ENCODE measurements at regions not wholly inside any gene's neighbourhood (a gene's known extent, or its start where the extent isn't known, plus 50 kb on each side); places are given as distances from the start of the nearest gene placed in this dataset.

GRCh38 chr4:11609751-11610150 lies 181.1 kb upstream of the HS3ST1 start:
- DNase-seq: no peak

- no peak for DNase-seq
Observed at GRCh38 chr4:11608992-11609391, 180.3 kb upstream of the HS3ST1 start.

DNA sequence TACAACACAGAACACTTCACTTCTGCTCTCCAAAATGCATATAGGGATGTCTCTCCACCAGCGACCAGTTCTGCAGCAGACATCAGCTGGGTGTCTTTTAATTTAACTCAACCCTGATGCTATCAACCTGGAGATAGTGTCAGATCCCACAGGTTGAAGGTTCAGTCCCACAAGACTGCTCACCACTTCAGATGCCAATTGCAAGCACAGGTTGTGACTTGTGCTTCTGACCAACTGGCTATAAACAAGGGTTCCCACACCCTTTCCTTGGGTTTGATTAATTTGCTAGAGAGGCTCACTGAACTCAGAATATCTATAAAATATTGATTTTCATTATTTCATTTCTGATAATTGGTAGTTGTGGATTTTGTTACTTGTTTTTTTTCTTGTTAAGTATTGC lies 177.4 kb upstream of the HS3ST1 start:
- DNase-seq: no peak

GRCh38 chr4:11605597-11605996 lies 176.9 kb upstream of the HS3ST1 start:
- DNase-seq: no peak

GRCh38 chr4:11604821-11605220 lies 176.1 kb upstream of the HS3ST1 start:
- no peak for DNase-seq

DNA sequence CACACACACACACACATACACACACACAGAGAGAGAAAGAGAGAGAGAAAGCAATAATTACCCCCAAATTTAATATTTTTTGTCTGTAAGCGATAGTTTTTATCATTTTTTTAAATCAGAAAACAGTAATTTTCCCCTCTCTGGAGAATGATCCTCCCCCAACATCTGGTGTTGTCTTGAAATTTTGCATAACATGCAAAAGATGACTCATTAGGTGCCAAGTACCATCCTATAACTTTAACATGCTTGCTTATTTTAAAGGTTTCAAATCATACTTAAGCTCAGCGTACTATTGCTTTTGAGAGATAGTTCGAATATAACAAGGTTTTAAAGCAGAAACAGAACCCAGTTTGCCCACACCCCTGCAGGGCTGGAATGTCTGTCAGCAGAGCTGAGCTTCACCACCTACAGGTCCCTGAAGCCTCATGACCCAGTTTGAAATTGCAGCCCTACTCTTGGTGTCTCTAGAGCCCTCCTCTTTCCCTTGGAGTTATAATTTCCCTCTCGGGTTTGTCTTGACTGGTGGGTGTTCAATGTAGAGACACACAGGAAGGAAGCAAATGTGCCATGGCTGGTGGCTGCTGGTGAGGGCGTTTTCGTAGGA lies 175.0 kb upstream of the HS3ST1 start:
- no peak for DNase-seq

DNA sequence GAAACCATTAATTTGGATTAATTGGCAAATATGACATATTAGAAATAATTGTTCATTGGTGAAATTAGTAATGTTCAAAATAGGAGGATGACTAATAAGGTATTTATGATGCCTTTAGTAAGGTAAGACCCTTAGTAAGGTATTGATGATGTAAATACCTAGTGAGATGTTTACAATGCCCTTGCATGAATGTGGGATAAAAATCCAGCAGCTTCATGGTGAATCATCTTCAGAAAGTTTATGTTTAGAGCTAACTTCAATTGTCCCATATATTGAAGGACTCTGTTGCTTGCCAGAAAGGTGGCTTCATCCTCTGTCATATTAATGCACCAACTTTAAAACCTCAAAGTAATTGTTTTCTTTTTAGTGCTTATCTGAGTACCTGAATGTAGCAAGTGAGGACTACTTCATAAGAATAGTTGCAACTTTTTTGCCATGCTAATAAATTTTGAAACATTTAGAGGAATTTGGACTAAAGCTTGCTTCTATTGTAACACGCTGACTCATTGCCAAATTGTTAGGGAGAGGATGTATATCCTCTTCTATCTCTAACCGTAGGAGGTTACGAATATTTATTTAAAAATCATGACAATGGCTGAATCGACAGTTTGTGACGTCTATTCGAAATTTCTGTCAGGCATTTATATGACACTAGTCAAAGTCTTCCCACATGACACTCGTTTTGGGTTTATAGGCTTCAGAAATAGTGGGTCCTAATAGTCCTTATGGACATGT lies 174.1 kb upstream of the HS3ST1 start:
- DNase-seq: no peak

DNA sequence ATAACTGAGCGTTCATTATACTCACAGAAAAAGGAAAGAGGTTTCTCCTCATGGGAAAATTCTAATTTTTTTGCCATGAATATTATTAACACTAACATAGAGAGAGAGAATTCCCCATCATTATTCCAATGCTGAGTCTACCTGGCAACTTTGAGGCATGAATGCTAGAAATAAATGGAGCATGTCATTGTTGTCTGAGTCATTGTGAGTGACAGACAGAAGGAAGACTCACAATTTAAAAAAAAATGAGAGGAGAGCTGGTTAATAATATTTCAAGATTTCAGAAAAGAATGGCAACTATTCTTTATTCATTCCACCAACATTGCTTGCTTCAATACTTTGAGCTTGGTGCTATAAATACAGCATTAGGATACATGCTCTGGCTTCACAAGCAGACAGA lies 170.4 kb upstream of the HS3ST1 start:
- no peak for DNase-seq

GRCh38 chr4:11598591-11598990 lies 169.9 kb upstream of the HS3ST1 start:
- no peak for DNase-seq

GRCh38 chr4:11597506-11597905 lies 168.8 kb upstream of the HS3ST1 start:
- no peak for DNase-seq

GRCh38 chr4:11596989-11597388 lies 168.3 kb upstream of the HS3ST1 start:
- DNase-seq: no peak

GRCh38 chr4:11593576-11594116 lies 165.0 kb upstream of the HS3ST1 start:
- no peak for DNase-seq

DNA sequence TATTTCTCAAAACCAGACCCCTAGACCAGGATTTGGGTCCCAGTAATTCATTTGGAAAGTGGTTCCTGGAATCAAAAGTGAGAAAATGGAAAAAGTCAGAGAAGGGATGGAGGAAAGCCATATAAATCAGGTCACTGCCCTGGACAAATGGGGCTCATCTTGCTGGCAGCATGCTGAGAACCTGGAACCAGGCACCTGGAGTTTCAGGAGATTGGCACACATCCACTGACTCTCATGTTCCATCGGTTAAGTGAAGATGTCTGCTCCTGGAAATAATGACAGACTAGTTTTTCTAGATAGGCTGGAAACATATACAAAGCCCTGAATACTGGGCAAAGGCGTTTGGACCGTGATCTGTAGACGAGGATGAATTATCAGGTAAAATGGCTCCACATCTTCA lies 163.6 kb upstream of the HS3ST1 start:
- DNase-seq: no peak

DNA sequence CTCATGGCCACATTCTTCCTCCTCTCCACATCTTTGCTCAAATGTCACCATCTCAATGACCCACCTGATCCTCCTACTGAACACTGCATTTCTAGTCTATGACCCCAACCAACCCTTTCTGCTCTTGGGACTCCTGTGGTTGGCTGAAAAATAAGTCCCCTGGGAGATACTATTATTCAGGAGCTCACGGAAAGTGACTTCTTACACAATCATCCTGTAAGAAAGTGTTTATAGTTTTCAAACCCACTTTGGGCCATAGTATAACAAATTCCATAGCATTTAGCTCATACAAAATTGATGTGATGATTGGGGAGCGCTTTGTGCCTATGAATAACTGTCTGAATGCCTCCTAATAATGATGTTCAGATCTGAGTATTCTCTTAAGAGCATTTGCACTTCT lies 161.4 kb upstream of the HS3ST1 start:
- DNase-seq: no peak

- no peak for DNase-seq
Observed at GRCh38 chr4:11589676-11590075, 161.0 kb upstream of the HS3ST1 start.

GRCh38 chr4:11587797-11588196 lies 159.1 kb upstream of the HS3ST1 start:
- no peak for DNase-seq

DNA sequence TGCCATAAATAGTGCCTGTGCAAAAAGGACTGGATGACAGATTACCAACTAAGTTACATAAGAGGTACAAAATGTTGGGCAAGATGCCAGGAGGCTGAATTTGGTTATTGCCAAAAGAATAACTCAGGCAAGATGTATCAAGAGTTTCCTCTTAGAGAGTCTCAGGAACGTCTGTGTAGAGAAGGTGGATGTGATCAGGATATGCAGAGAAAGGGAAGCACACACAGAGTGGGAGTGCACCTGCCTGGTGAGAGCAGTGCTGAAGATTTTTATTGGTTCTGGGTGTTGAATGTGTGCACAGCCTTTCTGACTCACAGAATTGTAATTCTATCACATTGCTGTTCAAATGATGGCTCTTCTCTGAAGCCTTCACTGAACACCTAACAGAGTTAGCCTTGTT lies 156.8 kb upstream of the HS3ST1 start:
- no peak for DNase-seq

- no peak for DNase-seq
Observed at GRCh38 chr4:11568511-11568910, 139.8 kb upstream of the HS3ST1 start.

GRCh38 chr4:11566444-11567022 lies 137.8 kb upstream of the HS3ST1 start:
- DNase-seq: no peak

- DNase-seq: no peak
Observed at GRCh38 chr4:11565899-11566298, 137.2 kb upstream of the HS3ST1 start.

GRCh38 chr4:11565213-11565612 lies 136.5 kb upstream of the HS3ST1 start:
- DNase-seq: no peak

- no peak for DNase-seq
Observed at GRCh38 chr4:11564021-11564420, 135.3 kb upstream of the HS3ST1 start.

DNA sequence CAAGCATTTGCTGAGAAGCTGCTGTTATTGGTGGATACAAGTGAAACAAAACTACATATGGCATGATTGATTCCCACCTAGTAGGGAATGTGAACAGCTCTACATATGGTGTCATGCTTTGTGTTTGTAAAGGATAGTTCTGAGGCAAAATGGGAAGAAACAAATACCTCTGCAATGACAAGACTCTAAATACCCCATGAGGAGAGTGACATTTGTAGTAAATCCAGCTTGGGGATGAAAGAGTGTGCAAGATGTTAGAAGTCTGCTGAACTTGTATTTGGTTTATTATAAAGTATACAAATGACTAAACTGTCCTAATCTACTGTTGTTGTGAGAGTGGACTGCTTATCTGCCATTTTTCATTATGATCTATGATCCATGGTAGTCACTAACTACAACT lies 120.8 kb upstream of the HS3ST1 start:
- DNase-seq: no peak

DNA sequence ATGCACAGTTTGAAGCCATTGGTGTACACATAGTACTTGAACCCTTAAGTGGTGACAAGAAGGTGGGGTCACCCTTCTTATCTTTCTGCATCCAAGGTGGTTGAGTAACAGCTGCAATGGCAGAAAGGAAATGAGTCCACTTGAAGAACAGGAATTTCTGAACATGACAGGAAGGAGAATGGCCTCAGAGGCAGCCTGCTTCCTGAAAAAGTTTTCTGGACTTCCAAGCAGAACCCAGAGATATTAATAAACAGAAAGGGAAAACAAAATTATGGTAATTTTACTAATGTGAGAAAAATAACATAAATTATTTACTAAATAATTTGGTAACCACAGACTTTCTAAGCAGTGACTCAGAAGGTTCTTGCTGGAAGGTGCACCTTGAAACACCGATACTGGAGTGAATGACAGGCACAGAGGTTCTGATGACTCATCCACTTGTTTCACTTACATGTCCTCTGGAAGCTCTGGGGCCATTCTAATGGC lies 119.9 kb upstream of the HS3ST1 start:
- no peak for DNase-seq

All from 8988T (cell line).